MM.1S (cell line): ENCODE measurements at regions not wholly inside any gene's neighbourhood (a gene's known extent, or its start where the extent isn't known, plus 50 kb on each side); places are given as distances from the start of the nearest gene placed in this dataset.

ENCODE experiments used
- DNase-seq: peaks from one replicate; pipeline ENCODE4 v3.0.0-alpha.2; 2015
- H2AFZ ChIP-seq: fragments of 300-600 bp; sonication (generic); 2 replicates; pipeline ENCODE4 v1.6.0; 2016; ENCODE audit warnings: antibody characterized with exemption, low read length
- H3F3A ChIP-seq: fragments of 300-600 bp; sonication (generic); 2 replicates; pipeline ENCODE4 v1.6.1; 2016; ENCODE audit warnings: mild to moderate bottlenecking, antibody characterized with exemption, low read length, moderate library complexity, mixed read lengths; ENCODE audit not compliant: insufficient read depth
- H3K27ac ChIP-seq: fragments of 300-600 bp; sonication (generic); 2 replicates; pipeline ENCODE4 v1.5.1; 2016; ENCODE audit warnings: mild to moderate bottlenecking, low read length
- H3K27me3 ChIP-seq: fragments of 300-600 bp; sonication (generic); replicated peaks from 2 replicates; pipeline ENCODE4 v1.6.0; 2016; ENCODE audit warnings: low read length; ENCODE audit not compliant: insufficient read depth
- H3K36me3 ChIP-seq: fragments of 300-600 bp; sonication (generic); replicated peaks from 2 replicates; pipeline ENCODE4 v1.6.1; 2016; ENCODE audit warnings: mild to moderate bottlenecking, low read length, mixed read lengths; ENCODE audit not compliant: insufficient read depth
- H3K4me1 ChIP-seq: fragments of 300-600 bp; sonication (generic); 2 replicates; pipeline ENCODE4 v1.6.1; 2016; ENCODE audit warnings: low read length, mixed read lengths
- H3K4me2 ChIP-seq: fragments of 300-600 bp; sonication (generic); 2 replicates; pipeline ENCODE4 v1.6.0; 2016; ENCODE audit warnings: low read depth, low read length
- H3K4me3 ChIP-seq: fragments of 300-600 bp; sonication (generic); 2 replicates; pipeline ENCODE4 v1.5.1; 2016; ENCODE audit warnings: low read length, mixed read lengths
- H3K79me2 ChIP-seq: fragments of 300-600 bp; sonication (generic); 2 replicates; pipeline ENCODE4 v1.6.1; 2016; ENCODE audit warnings: mixed run types, low read length, mixed read lengths
- H3K9ac ChIP-seq: fragments of 300-600 bp; sonication (generic); 2 replicates; pipeline ENCODE4 v1.6.1; 2016; ENCODE audit warnings: low read length, mixed read lengths
- H3K9me2 ChIP-seq: fragments of 300-600 bp; sonication (generic); replicated peaks from 2 replicates; pipeline ENCODE4 v1.6.1; 2016; ENCODE audit warnings: mild to moderate bottlenecking, low read length, mixed read lengths; ENCODE audit not compliant: insufficient read depth
- H3K9me3 ChIP-seq: fragments of 300-600 bp; sonication (generic); replicated peaks from 2 replicates; pipeline ENCODE4 v1.6.1; 2016; ENCODE audit warnings: mild to moderate bottlenecking, low read length, mixed read lengths; ENCODE audit not compliant: insufficient read depth
- H4K20me1 ChIP-seq: fragments of 300-600 bp; sonication (generic); 2 replicates; pipeline ENCODE4 v1.6.1; 2016; ENCODE audit warnings: mild to moderate bottlenecking, low read length, moderate library complexity, mixed read lengths; ENCODE audit not compliant: insufficient read depth
- CTCF ChIP-seq: fragments of 300-600 bp; sonication (generic); IDR thresholded peaks from 2 replicates; pipeline ENCODE4 v1.5.1; 2016; ENCODE audit warnings: antibody characterized with exemption, low read length, mixed read lengths
- EZH2 ChIP-seq: fragments of 300-600 bp; sonication (generic); optimal IDR thresholded peaks from 2 replicates; pipeline ENCODE3; 2017; ENCODE audit warnings: low read depth, mild to moderate bottlenecking, antibody characterized with exemption, low read length, mixed read lengths
- EZH2phosphoT487 ChIP-seq: fragments of 300-600 bp; sonication (generic); IDR thresholded peaks from 2 replicates; pipeline ENCODE4 v1.6.1; 2018; ENCODE audit warnings: antibody characterized with exemption, low read length

DNA sequence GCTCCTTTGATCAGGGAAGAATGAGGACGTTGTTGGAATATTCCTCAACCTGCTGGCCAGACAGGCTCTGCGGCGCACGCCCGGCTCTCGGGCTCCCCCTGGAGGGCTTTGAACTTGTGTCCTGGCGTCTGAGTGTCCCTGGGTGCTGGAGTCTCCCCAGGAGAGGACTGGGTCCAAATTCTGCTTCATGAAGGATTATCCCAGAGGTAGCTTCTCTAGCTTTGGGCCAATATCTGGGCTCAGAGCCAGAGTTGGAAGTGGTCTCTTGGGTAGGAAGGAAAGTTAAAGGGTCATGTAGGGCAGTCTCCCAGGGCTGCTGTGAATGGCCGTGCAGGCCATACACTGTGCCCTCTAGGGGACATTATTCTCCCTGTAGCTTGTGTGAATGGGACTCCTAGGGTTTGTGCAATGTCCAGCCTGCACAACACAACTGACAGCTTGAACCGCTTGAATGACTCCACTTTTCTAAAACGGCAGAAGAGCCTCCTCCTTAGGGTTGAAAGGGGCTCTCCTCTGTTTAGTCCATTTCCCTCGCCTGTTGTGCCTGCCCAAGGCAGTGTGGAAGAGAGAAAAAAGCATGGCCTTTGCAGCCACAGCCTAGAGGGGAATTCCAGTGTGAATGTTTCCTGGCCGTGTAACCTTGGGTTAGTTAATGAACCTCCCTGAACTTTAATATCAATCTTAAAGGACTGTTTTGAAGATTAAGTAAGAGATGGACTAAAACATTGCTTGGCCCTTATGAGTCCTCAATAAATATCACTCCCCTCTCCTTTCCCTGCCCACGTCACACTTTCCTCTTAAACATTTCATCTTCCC, 111.2 kb upstream of the THY1 start:
- H3K9me2 ChIP-seq: no peaks in the 10 kb centered on the region
- H2AFZ ChIP-seq: no peak overlapping the region
- no peaks in the 10 kb centered on the region for H3K4me1 ChIP-seq
- no peak for TF ChIP-seq EZH2
- TF ChIP-seq CTCF: peak; percentile 90
- TF ChIP-seq EZH2phosphoT487: no peak
- no peaks in the 10 kb centered on the region for H3K36me3 ChIP-seq
- H3F3A ChIP-seq: no peaks in the 10 kb centered on the region
- no peaks in the 10 kb centered on the region for H4K20me1 ChIP-seq
- DNase-seq: peak; percentile 44
- no peaks in the 10 kb centered on the region for H3K9me3 ChIP-seq
- no peak overlapping the region for H3K9ac ChIP-seq
- H3K27me3 ChIP-seq: peaks cover 42% of the 10 kb centered on the region
- no peak overlapping the region for H3K4me3 ChIP-seq
- no peak overlapping the region for H3K4me2 ChIP-seq
- no peak overlapping the region for H3K27ac ChIP-seq
- no peaks in the 10 kb centered on the region for H3K79me2 ChIP-seq

- no peak for DNase-seq
- Histone ChIP-seq H4K20me1 (no peaks in the 10 kb centered on the region), H3K4me1 (no peaks in the 10 kb centered on the region), H3K79me2 (no peaks in the 10 kb centered on the region), H3F3A (no peaks in the 10 kb centered on the region), H3K9me3 (no peaks in the 10 kb centered on the region), H3K9ac (no peak overlapping the region), H3K36me3 (no peaks in the 10 kb centered on the region), H3K4me3 (no peak overlapping the region), H3K9me2 (no peaks in the 10 kb centered on the region), H3K4me2 (no peak overlapping the region), H2AFZ (no peak overlapping the region), H3K27ac (no peak overlapping the region), H3K27me3 (peaks cover 43% of the 10 kb centered on the region)
- TF ChIP-seq EZH2 (no peak), EZH2phosphoT487 (no peak), CTCF (no peak)
Observed at GRCh38 chr11:119533462-119533861, 110.5 kb upstream of the THY1 start.

DNA sequence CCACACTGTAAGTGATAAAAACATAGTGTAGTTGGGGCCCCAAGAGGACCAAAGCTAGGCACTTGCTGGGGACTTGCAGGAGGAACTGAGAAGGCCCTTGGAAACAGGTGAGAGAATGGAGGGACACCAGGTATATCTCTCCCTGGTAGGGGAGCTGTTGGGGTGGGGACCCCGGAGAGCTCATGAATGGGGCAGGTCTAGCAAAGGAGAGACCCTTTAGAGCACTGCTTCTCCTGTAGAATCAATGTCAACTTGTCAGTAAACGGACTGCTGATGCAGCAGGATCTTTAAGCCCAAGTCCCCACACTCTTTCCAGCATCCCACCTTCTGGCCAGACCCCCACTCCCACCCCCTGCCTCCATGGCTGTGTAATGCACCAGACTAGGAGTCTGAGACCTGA, 109.6 kb upstream of the THY1 start:
- Histone ChIP-seq H4K20me1 (no peaks in the 10 kb centered on the region), H3K27ac (no peak overlapping the region), H3K4me3 (no peak overlapping the region), H3K36me3 (no peaks in the 10 kb centered on the region), H3F3A (no peaks in the 10 kb centered on the region), H3K9ac (no peak overlapping the region), H3K9me3 (no peaks in the 10 kb centered on the region), H2AFZ (no peak overlapping the region), H3K9me2 (no peaks in the 10 kb centered on the region), H3K27me3 (peaks cover 47% of the 10 kb centered on the region), H3K4me1 (no peaks in the 10 kb centered on the region), H3K79me2 (no peaks in the 10 kb centered on the region), H3K4me2 (no peak overlapping the region)
- no peak for TF ChIP-seq EZH2phosphoT487
- no peak for TF ChIP-seq CTCF
- no peak for TF ChIP-seq EZH2
- DNase-seq: no peak
